SK-N-SH (cell line): ENCODE measurements at regions not wholly inside any gene's neighbourhood (a gene's known extent, or its start where the extent isn't known, plus 50 kb on each side); places are given as distances from the start of the nearest gene placed in this dataset.

Experiments
- CTCF ChIA-PET: fragments of 300-600, 350-600 bp; formaldehyde crosslinking; extraction: SDS; loops from one replicate; lab custom pipeline; 2021; lab: Yijun Ruan, JAX
- POLR2A ChIA-PET: fragments of 350-600 bp; sonication (Branson Sonifier 250); formaldehyde crosslinking; extraction: SDS; loops from one replicate; lab custom pipeline; 2020; ENCODE audit warnings: antibody characterized with exemption, inconsistent platforms; lab: Yijun Ruan, JAX
- DNase-seq: peaks from one replicate; pipeline ENCODE4 v3.0.0; 2012
- H2AFZ ChIP-seq: fragments of 200-600 bp; sonication (generic); 2 replicates; pipeline ENCODE4 v1.8.1; 2016; ENCODE audit warnings: antibody characterized with exemption, mild to moderate bottlenecking, low read depth
- H3F3A ChIP-seq: fragments of 200-600 bp; sonication (generic); replicated peaks from 2 replicates; pipeline ENCODE3; 2016; ENCODE audit warnings: antibody characterized with exemption, mild to moderate bottlenecking; ENCODE audit not compliant: insufficient read depth
- H3K27ac ChIP-seq, 2 experiments: fragments of 200-500 bp in 1 of 2; fragments of 200-600 bp in 1 of 2; sonication (Bioruptor generic) in 1 of 2; sonication (generic), shearing (Covaris generic) in 1 of 2; 2 replicates each; pipeline versions ENCODE4 v1.5.1 to v1.6.1; 2014 to 2016; ENCODE audit warnings: low read depth in 2 of 2, inconsistent platforms in 1 of 2, low read length in 1 of 2, mild to moderate bottlenecking in 1 of 2, mixed read lengths in 1 of 2
- H3K27me3 ChIP-seq: fragments of 200-600 bp; sonication (generic), shearing (Covaris generic); 2 replicates; pipeline ENCODE4 v1.6.1; 2016; ENCODE audit warnings: mixed run types; ENCODE audit not compliant: insufficient read depth
- H3K36me3 ChIP-seq, 2 experiments: fragments of 200-500 bp in 1 of 2; fragments of 200-600 bp in 1 of 2; sonication (Bioruptor generic) in 1 of 2; sonication (generic) in 1 of 2; replicated peaks in 1 of 2; 2 replicates each; pipeline versions ENCODE3 to v1.5.1; 2014 to 2016; ENCODE audit warnings: low read length in 1 of 2, mild to moderate bottlenecking in 1 of 2; ENCODE audit not compliant: insufficient read depth in 2 of 2, control insufficient read depth in 1 of 2
- H3K4me1 ChIP-seq, 2 experiments: fragments of 200-500 bp in 1 of 2; fragments of 200-600 bp in 1 of 2; sonication (Bioruptor generic) in 1 of 2; sonication (generic), shearing (Covaris generic) in 1 of 2; 2 replicates each; pipeline versions ENCODE4 v1.5.1 to v1.6.1; 2014 to 2016; ENCODE audit warnings: low read depth in 1 of 2, low read length in 1 of 2, mixed run types in 1 of 2; ENCODE audit not compliant: insufficient read depth in 2 of 2, control insufficient read depth in 1 of 2
- H3K4me2 ChIP-seq: fragments of 200-600 bp; sonication (generic), shearing (Covaris generic); 2 replicates; pipeline ENCODE4 v1.6.1; 2017; ENCODE audit warnings: mixed run types
- H3K4me3 ChIP-seq, 2 experiments: fragments of 200-500 bp in 1 of 2; fragments of 200-600 bp in 1 of 2; sonication (Bioruptor generic) in 1 of 2; sonication (generic), shearing (Covaris generic) in 1 of 2; 2 replicates each; pipeline versions ENCODE4 v1.5.1 to v1.8.1; 2014 to 2016; ENCODE audit warnings: low read depth in 2 of 2, inconsistent platforms in 1 of 2, low read length in 1 of 2, mild to moderate bottlenecking in 1 of 2, mixed read lengths in 1 of 2, moderate library complexity in 1 of 2
- H3K79me2 ChIP-seq: fragments of 200-600 bp; sonication (generic); 2 replicates; pipeline ENCODE4 v1.8.1; 2017; ENCODE audit warnings: mild to moderate bottlenecking; ENCODE audit not compliant: insufficient read depth
- H3K9ac ChIP-seq: fragments of 200-600 bp; sonication (generic); 2 replicates; pipeline ENCODE4 v1.6.1; 2017; ENCODE audit warnings: mixed run types
- H3K9me2 ChIP-seq: fragments of 200-600 bp; sonication (generic); 2 replicates; pipeline ENCODE4 v1.6.1; 2017; ENCODE audit warnings: mixed run types
- H3K9me3 ChIP-seq: fragments of 200-600 bp; sonication (generic); 2 replicates; pipeline ENCODE4 v1.6.1; 2017; ENCODE audit warnings: mixed run types, mild to moderate bottlenecking, moderate library complexity
- H4K20me1 ChIP-seq: fragments of 200-600 bp; sonication (generic); 2 replicates; pipeline ENCODE4 v1.6.1; 2017; ENCODE audit warnings: mild to moderate bottlenecking, mixed run types; ENCODE audit not compliant: insufficient read depth
- CHD2 ChIP-seq: fragments of 150-350 bp; IDR thresholded peaks from 2 replicates; pipeline ENCODE4 v1.6.1; 2018; ENCODE audit warnings: low read length; ENCODE audit not compliant: partially characterized antibody
- EP300 ChIP-seq, 2 experiments: IDR thresholded peaks; 2 replicates each; pipeline versions ENCODE4 v1.4.0 to v1.6.1; 2012; ENCODE audit warnings: borderline replicate concordance in 1 of 2, low read depth in 1 of 2, low read length in 1 of 2
- EZH2phosphoT487 ChIP-seq: fragments of 200-600 bp; sonication (generic); IDR thresholded peaks from 2 replicates; pipeline ENCODE4 v1.6.1; 2017; ENCODE audit warnings: low read depth, mixed run types, mild to moderate bottlenecking, antibody characterized with exemption, moderate library complexity, borderline replicate concordance
- FOSL2 ChIP-seq: IDR thresholded peaks from 2 replicates; pipeline ENCODE4 v1.4.0; 2012; ENCODE audit warnings: low read depth, mild to moderate bottlenecking, moderate library complexity, borderline replicate concordance
- FOXJ3 ChIP-seq: sonication (generic); formaldehyde crosslinking; IDR thresholded peaks from 2 replicates; pipeline ENCODE4 v1.5.1; 2020; ENCODE audit warnings: mild to moderate bottlenecking, missing genetic modification reagents
- GATA2 ChIP-seq: sonication (generic); formaldehyde crosslinking; IDR thresholded peaks from 2 replicates; pipeline ENCODE4 v1.5.0; 2020; ENCODE audit warnings: mild to moderate bottlenecking, missing genetic modification reagents
- MXI1 ChIP-seq: IDR thresholded peaks from 2 replicates; pipeline ENCODE4 v1.6.1; 2012; ENCODE audit warnings: mild to moderate bottlenecking, low read depth, low read length, improper control_type of control experiment
- RFX5 ChIP-seq: IDR thresholded peaks from 2 replicates; pipeline ENCODE4 v1.6.1; 2012; ENCODE audit warnings: mild to moderate bottlenecking, improper control_type of control experiment, low read length
- WGBS: methylation state at CpG from one replicate; pipeline ENCODE4 v1.1.6; 2017; ENCODE audit warnings: low lambda C conversion rate; 5-methylcytosine and 5-hydroxymethylcytosine counted together
- TF ChIP-seq, protein P1 (sequence below): fragments of 150-350 bp; IDR thresholded peaks from 2 replicates; pipeline ENCODE4 v1.6.1; 2016; ENCODE audit warnings: mild to moderate bottlenecking, low read depth, low read length
- TF ChIP-seq, protein P2 (sequence below): IDR thresholded peaks from 2 replicates; pipeline ENCODE4 v1.4.0; 2012; ENCODE audit warnings: low read depth
- TF ChIP-seq, protein P3 (sequence below): fragments of 200-600 bp; sonication (generic); IDR thresholded peaks from 2 replicates; pipeline ENCODE4 v1.6.1; 2017; ENCODE audit warnings: antibody characterized with exemption, mild to moderate bottlenecking, moderate library complexity
- TF ChIP-seq, protein P4 (sequence below): fragments of 150-350 bp; IDR thresholded peaks from 2 replicates; pipeline ENCODE4 v1.6.1; 2017; ENCODE audit warnings: antibody characterized with exemption, low read length, low read depth, borderline replicate concordance
- TF ChIP-seq, protein P5 (sequence below): IDR thresholded peaks from 2 replicates; pipeline ENCODE4; 2012
- TF ChIP-seq, protein P6 (sequence below): IDR thresholded peaks from 2 replicates; pipeline ENCODE4 v1.4.0; 2012; ENCODE audit warnings: low read depth, borderline replicate concordance

DNA sequence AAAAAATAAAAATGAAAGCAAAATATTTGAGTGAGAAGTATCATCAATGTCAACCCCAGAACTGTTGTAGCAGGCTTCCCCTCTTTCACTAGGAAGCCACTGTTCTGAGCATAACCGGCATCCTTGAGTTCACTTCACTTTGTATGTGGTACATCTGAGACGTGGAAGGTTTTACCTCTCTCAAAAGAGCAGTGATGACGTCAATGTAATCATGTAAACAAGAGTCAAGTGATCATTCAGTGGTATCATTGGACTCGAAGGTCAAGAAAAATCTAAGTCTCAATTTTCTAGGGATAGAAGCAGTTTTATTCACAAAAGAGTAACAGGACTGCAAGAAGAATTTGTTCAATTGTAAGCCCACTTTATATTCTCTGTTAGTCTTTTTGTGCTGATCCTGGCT lies 339.8 kb upstream of the THRB start (continued):
- TF ChIP-seq, protein P1, sequence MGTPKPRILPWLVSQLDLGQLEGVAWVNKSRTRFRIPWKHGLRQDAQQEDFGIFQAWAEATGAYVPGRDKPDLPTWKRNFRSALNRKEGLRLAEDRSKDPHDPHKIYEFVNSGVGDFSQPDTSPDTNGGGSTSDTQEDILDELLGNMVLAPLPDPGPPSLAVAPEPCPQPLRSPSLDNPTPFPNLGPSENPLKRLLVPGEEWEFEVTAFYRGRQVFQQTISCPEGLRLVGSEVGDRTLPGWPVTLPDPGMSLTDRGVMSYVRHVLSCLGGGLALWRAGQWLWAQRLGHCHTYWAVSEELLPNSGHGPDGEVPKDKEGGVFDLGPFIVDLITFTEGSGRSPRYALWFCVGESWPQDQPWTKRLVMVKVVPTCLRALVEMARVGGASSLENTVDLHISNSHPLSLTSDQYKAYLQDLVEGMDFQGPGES = no peak
- TF ChIP-seq EZH2phosphoT487 = no peak
- TF ChIP-seq, protein P2, sequence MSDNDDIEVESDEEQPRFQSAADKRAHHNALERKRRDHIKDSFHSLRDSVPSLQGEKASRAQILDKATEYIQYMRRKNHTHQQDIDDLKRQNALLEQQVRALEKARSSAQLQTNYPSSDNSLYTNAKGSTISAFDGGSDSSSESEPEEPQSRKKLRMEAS = no peak
- no peak for TF ChIP-seq CHD2
- TF ChIP-seq, protein P3, sequence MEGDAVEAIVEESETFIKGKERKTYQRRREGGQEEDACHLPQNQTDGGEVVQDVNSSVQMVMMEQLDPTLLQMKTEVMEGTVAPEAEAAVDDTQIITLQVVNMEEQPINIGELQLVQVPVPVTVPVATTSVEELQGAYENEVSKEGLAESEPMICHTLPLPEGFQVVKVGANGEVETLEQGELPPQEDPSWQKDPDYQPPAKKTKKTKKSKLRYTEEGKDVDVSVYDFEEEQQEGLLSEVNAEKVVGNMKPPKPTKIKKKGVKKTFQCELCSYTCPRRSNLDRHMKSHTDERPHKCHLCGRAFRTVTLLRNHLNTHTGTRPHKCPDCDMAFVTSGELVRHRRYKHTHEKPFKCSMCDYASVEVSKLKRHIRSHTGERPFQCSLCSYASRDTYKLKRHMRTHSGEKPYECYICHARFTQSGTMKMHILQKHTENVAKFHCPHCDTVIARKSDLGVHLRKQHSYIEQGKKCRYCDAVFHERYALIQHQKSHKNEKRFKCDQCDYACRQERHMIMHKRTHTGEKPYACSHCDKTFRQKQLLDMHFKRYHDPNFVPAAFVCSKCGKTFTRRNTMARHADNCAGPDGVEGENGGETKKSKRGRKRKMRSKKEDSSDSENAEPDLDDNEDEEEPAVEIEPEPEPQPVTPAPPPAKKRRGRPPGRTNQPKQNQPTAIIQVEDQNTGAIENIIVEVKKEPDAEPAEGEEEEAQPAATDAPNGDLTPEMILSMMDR = no peak

DNA sequence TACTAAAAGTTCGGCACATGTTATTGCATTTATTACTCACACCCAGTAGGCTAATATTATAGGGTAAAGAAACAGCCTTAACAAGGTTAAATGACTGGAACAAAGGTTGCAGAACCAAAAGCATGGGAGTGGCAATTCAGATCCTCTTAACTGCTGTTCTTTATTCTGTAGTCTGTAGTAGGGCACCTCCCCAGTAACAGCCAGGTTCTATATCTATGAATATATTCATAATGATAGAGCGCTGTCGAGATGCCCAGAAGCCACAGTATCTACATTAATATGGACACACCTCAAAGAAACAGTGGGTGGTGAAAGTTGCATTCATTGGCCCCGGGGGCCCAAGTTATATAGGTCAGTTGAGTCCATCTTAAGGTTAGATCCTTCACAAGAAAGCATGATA lies 340.9 kb upstream of the THRB start:
- ChIA-PET CTCF (no interaction called here), POLR2A (no interaction called here)
- Histone ChIP-seq H3K4me2 (no peak overlapping the region), H3K9ac (no peak overlapping the region), H2AFZ (no peak overlapping the region), H3K9me3 (no peaks in the 10 kb centered on the region), H3F3A (no peaks in the 10 kb centered on the region), H3K79me2 (no peaks in the 10 kb centered on the region), H3K4me1 (peaks cover 0 to under 1% of the 10 kb centered on the region in 2 experiments; a peak in 1 of 4 replicates), H3K4me3 (no peak overlapping the region), H3K27me3 (0 out of 2 replicates have a peak, but pooled peaks cover 1% of the 10 kb centered on the region), H3K27ac (no peak overlapping the region), H3K9me2 (no peaks in the 10 kb centered on the region), H4K20me1 (no peaks in the 10 kb centered on the region), H3K36me3 (no peaks in the 10 kb centered on the region)
- DNase-seq = no peak
- TF ChIP-seq, protein P4, sequence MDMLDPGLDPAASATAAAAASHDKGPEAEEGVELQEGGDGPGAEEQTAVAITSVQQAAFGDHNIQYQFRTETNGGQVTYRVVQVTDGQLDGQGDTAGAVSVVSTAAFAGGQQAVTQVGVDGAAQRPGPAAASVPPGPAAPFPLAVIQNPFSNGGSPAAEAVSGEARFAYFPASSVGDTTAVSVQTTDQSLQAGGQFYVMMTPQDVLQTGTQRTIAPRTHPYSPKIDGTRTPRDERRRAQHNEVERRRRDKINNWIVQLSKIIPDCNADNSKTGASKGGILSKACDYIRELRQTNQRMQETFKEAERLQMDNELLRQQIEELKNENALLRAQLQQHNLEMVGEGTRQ = no peak
- TF ChIP-seq FOXJ3 (no peak), EP300 (IDR thresholded peaks at IDR 0.05; ENCODE audit: borderline replicate concordance in 1 of 2, low read depth in 1 of 2, low read length in 1 of 2) (no peak), MXI1 (no peak)
- WGBS = 49% methylated on average over 4 of the region's 4 CpGs

DNA sequence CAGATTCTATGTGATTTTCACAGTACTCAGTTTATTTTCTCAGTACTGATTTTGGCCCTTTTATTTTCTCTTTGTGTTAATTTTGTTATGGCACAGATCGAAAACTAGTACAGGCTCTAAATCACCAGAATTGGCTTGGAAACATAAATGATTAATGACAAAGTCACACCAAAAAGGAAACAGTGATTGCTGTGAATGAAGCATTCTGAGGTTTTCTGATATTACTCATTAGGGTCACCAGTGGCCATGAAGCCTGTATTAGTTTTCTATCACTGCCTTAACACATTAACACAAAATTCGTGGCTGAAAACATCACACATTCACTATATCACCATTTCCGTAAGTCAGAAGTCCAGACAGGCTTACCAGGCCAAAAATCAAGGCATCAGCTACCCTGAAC lies 343.0 kb upstream of the THRB start:
- no peaks in the 10 kb centered on the region for H3K79me2 ChIP-seq
- WGBS = 24% methylated on average over 3 of the region's 3 CpGs
- no peak overlapping the region for H3K4me3 ChIP-seq
- no peaks in the 10 kb centered on the region for H3K27me3 ChIP-seq
- H4K20me1 ChIP-seq = no peaks in the 10 kb centered on the region
- DNase-seq = no peak
- no peaks in the 10 kb centered on the region for H3K9me3 ChIP-seq
- TF ChIP-seq, protein P2 = no peak
- TF ChIP-seq, protein P4 = no peak
- TF ChIP-seq, protein P5, sequence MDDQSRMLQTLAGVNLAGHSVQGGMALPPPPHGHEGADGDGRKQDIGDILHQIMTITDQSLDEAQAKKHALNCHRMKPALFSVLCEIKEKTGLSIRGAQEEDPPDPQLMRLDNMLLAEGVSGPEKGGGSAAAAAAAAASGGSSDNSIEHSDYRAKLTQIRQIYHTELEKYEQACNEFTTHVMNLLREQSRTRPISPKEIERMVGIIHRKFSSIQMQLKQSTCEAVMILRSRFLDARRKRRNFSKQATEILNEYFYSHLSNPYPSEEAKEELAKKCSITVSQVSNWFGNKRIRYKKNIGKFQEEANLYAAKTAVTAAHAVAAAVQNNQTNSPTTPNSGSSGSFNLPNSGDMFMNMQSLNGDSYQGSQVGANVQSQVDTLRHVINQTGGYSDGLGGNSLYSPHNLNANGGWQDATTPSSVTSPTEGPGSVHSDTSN = no peak
- TF ChIP-seq RFX5 (no peak), GATA2 (CRISPR knock-in tag) (no peak), FOSL2 (no peak)
- TF ChIP-seq, protein P6, sequence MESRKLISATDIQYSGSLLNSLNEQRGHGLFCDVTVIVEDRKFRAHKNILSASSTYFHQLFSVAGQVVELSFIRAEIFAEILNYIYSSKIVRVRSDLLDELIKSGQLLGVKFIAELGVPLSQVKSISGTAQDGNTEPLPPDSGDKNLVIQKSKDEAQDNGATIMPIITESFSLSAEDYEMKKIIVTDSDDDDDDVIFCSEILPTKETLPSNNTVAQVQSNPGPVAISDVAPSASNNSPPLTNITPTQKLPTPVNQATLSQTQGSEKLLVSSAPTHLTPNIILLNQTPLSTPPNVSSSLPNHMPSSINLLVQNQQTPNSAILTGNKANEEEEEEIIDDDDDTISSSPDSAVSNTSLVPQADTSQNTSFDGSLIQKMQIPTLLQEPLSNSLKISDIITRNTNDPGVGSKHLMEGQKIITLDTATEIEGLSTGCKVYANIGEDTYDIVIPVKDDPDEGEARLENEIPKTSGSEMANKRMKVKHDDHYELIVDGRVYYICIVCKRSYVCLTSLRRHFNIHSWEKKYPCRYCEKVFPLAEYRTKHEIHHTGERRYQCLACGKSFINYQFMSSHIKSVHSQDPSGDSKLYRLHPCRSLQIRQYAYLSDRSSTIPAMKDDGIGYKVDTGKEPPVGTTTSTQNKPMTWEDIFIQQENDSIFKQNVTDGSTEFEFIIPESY = no peak
- no peaks in the 10 kb centered on the region for H3F3A ChIP-seq
- H3K4me1 ChIP-seq = no peaks in the 10 kb centered on the region
- H2AFZ ChIP-seq = no peak overlapping the region
- POLR2A ChIA-PET = no interaction called here
- CTCF ChIA-PET = no interaction called here
- H3K4me2 ChIP-seq = no peak overlapping the region
- H3K9me2 ChIP-seq = 0 out of 2 replicates have a peak, but pooled peaks cover 3% of the 10 kb centered on the region
- no peak overlapping the region for H3K9ac ChIP-seq
- no peaks in the 10 kb centered on the region for H3K36me3 ChIP-seq
- H3K27ac ChIP-seq = no peak overlapping the region
